Muscle of arm (tissue), 1 donor: ENCODE measurements at regions not wholly inside any gene's neighbourhood (a gene's known extent, or its start where the extent isn't known, plus 50 kb on each side); places are given as distances from the start of the nearest gene placed in this dataset.

Source experiments
- DNase-seq: peaks from one replicate; pipeline ENCODE4 v3.0.0-alpha.2; 2013

DNA sequence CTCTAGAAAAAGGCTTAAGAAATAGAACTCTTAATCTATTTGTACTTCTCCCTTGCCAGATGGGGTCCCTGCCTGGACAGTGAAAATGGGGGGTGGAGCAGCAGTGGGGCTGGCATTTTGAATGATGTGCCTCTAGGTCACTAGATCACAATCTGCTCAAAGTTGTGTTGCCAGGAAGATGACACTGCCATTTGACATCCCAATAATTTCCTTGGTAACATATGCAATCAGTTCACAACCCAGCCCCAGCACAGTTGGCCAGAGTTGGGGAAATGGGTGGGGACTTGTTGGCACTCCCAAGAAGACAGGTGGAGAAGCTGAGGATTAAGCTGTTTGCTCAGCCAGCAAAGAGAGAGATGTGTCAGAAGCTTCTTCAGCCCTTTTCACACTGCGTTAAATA, 558.3 kb upstream of the KLHL29 start:
- no peak for DNase-seq

GRCh38 chr2:22829791-22830190, 555.2 kb upstream of the KLHL29 start:
- no peak for DNase-seq

- no peak for DNase-seq
Observed at GRCh38 chr2:22832196-22832595, 552.8 kb upstream of the KLHL29 start.

DNA sequence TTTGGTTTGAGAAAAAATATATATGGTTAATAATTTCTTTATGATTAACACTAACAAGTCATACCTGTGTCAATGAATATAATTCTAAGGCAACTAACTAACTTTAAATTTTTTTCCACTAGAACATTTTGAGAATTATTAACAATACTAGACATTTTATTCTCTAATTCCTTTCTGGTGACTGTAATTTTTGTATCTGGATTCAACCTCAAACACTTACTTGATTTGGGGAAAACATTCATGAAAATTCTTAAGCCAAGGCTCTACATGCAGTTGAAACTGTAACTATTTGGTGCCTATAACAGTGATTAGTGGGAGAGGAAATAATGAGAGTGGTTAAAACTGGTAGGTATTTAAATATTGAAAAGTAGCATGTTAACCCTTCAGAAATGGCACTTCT, 546.5 kb upstream of the KLHL29 start:
- no peak for DNase-seq

- no peak for DNase-seq
Observed at GRCh38 chr2:22842205-22842869, 542.6 kb upstream of the KLHL29 start.

GRCh38 chr2:22843919-22844537, 541.0 kb upstream of the KLHL29 start:
- DNase-seq: no peak

DNA sequence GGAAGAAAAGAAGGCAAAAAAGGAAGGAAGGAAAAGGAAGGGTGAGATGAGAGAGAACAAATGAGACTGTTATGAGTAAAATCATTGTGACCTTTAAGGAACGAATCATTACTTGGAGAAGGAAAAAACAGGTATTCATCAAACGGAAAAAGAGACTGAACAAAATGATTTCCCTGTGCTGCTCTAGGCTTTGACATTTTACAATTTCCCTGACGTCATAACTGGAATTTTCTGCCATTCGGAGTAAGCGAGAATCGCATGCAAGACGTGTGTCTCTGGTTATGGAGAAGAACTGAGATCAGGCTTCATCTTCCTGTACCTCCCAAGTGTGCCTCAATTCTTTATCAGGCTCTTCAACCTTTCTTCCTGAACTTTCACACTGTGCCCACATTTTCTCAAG, 534.7 kb upstream of the KLHL29 start:
- DNase-seq: no peak

DNA sequence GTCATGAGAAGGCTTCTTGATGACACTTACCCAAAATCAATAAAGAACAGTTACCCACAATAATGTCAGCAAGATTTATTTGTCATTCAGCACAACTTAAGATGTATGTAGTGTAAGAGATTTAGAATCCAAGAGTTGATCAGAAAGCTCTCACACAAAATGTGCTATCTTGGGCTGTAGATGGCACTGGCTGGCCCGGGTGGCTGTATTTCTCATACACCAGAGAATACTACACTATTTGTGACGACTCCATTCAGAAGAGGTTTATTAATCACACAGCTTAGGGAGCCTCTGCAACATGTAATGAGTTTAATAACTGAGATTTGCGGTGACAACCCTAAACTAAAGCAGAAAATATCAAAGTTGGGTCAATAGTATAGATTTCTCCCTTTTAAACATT, 530.4 kb upstream of the KLHL29 start:
- no peak for DNase-seq

DNA sequence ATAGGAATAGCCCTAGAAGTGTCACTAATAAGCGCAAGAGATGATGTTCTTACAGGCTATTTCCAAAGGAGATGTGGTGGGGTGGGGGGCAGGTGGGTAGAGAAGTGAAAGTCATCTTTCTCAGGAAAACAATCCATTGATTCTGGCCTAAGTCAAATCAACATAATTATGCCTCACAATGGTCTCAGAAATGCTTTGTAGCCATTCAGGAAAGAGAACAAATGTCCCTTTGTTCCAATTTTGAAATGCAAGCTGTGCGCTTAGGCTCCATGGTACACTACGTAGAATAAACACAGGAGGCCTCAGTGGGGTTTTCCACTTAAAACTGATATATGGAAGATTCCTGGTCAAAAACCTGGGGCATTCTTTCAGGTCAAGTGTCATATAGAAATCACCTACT, 529.9 kb upstream of the KLHL29 start:
- no peak for DNase-seq

- DNase-seq: no peak
Observed at GRCh38 chr2:22855761-22856184, 529.2 kb upstream of the KLHL29 start.

- DNase-seq: no peak
Observed at GRCh38 chr2:22867973-22868372, 517.0 kb upstream of the KLHL29 start.

DNA sequence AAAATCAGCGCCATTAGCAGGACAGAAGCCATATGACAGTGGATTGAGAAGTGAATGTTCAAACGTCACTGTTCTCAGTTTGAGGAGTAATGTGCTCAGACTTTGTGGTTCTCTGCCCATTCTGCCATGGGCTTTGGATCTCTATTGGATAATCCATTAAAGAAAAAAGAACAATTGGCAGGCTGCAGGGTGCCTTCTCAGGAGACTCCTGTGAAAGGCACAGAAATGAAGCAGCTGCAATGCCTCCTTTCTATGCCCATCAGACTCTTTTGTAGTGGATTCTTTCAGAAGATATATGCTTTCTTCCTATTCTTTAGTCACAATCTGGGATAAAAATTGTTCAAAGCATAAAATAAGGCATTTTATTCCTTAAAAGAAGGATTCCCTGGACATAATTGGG, 506.9 kb upstream of the KLHL29 start:
- no peak for DNase-seq

DNA sequence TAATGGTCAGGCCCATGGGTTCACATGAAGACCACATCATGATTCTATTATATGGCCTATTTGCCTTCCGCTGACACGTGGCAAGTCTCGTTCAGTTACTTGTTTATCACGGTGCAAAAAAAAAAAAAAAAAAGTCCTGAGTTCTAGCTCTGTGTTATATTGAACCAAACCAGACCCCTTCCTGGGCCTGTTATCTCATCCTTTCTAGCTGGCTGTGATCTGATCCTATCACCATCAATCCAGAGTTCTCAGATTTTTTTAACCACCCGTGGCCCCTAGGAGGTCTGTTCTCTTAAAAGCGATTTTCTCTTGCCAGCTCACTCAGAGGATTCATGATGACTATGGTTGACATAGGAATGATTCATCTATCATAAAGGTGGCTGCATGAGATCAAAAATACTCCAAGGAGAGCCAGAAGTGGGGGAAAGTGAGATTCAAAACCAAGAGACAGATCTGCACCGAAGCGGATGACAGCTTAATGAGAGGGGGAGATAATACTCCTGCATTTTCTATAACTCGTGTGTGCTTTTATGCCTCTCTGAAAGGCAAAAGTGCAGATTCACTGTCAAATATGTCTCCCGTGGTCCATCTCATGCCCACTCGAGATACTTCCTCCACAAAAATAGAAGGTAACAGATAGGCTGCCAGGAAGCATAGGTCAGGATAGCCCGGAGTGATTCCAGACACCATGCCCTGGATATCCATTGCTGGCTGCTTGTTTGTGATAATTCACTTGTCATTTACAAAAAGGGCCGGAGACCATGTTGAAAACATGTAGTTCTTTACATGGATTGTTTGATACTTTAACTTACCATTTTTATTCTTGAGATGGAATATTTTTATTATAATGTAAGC, 505.7 kb upstream of the KLHL29 start:
- DNase-seq: no peak

DNA sequence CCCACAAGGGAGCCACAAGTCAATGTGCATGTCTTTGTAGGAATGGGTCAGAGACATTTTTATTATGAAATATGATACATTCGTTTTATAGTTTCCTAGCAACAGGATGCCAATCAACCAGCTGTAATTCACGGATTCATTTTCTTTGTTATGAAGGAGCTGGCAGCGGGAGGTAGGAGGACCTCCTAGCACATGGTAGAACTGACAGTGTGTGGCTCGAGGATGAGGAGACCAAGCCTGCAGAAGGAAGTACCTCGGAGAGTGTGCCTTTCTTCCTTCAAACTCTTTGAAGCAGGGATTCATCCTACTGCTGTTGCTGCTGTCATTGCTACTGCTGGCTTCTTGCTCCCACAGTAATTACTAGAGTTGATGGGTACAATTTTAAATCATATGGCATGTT, 504.8 kb upstream of the KLHL29 start:
- no peak for DNase-seq

- no peak for DNase-seq
Observed at GRCh38 chr2:22882011-22882410, 503.0 kb upstream of the KLHL29 start.

- no peak for DNase-seq
Observed at GRCh38 chr2:22882643-22883042, 502.3 kb upstream of the KLHL29 start.

DNA sequence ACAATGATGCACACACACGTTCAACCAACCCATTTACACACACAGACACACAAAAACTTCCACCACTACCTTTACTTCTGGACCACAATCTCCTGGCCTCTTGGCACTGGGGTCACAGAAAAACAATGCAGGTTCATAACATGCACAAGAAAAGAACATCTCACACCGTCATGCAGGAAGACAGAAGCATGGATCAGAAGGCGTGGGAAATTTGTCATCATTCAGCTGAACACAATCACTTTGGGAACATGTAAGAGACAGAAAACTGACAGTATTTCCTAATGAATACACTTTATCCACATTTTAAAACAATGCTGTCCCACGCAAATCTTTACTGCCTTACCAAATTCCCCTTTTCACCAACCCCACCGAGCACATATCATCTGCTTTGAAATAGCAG, 501.9 kb upstream of the KLHL29 start:
- DNase-seq: no peak

DNA sequence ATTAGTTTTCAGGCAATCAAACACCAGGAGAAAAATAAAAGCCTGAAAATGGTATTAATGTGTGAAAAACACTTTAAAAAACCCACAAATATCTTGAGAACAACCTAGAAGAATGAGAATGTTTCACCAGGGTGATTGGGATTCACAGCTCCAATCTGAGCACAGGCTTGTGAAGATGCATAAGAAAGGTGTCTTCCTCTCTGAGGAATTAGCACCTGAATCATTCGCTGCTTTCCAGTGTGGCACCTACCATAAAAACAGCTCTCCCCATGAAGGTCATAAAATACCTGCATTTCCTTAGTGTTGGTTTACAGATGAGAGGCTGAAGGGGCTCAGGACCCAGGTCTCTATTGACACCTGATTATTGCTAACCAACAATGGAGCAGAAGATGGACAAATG, 499.7 kb upstream of the KLHL29 start:
- DNase-seq: no peak

DNA sequence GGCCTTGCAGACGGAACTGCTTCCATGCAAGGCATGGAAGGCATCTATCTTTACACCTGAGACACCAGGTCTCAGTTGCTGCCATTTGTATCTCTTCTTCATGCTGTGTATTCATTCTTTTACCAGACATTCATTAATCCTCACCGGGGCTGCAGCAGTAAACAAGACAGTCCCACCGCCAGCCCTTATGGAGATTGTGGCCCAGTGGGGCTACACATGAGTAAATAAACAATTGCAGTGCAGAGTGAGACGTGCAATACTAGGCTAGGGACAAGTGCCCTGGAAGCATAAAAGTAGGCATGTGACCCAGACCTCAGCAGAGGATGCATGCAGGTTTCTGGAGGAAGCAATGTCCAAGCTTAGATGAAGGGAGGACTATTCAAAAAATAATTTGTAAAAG, 497.6 kb upstream of the KLHL29 start:
- DNase-seq: no peak

GRCh38 chr2:22887845-22888244, 497.1 kb upstream of the KLHL29 start:
- DNase-seq: no peak

DNA sequence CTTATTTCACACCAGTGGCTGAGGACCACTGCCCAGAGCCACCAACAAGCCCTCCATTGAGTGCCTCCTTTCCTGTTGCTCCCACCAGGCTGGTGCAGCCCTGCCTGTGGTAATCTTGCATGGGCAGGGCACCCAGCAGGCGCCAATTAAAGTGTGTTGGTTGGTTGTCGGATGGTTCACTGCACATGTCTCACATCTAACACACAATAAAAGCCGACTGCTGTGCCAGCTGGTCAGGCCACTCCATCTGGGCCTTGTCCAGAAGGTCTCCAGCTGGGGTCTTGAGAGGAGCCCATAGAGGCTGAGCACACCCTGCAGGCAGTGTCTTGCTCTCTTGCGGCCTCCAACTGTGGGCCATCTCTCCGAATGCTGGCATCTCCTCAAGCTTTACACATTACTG, 494.8 kb upstream of the KLHL29 start:
- no peak for DNase-seq

DNA sequence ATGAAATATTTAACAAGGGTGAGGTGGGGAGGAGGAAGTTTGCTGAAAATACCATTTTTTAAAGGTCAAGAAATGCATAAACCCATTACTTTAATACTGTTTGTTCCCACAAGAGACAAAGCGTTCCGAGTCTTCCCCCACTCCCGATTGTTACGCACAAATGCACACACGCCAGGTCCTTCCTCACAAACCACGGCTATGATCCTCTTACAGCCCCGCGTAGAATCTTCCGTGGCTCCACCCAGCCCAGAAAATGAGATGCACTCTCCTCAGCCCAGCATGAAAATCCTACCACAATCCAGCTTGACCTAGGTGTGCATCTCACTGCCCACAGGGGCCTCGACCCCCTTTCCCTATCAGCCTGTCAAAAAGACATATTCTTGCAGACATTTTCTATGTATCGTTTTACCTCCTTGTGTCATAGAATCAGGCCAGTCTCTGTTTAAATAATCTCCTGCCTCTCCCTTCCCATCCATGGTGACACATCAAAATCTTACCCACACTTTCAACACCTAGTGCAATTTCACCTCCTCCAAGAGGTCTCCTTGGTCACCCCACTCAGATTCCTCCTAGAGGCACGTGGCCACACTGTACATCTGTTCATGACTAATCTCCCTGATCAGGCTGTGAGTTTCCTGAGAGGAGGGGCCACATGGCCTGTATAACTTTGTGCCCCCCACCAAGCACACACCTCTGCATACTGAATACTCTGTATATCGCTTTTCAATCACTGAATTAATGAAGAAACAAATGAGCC, 491.0 kb upstream of the KLHL29 start:
- DNase-seq: no peak
